ENCODE measurements at regions not wholly inside any gene's neighbourhood (a gene's known extent, or its start where the extent isn't known, plus 50 kb on each side); places are given as distances from the start of the nearest gene placed in this dataset.

DNA sequence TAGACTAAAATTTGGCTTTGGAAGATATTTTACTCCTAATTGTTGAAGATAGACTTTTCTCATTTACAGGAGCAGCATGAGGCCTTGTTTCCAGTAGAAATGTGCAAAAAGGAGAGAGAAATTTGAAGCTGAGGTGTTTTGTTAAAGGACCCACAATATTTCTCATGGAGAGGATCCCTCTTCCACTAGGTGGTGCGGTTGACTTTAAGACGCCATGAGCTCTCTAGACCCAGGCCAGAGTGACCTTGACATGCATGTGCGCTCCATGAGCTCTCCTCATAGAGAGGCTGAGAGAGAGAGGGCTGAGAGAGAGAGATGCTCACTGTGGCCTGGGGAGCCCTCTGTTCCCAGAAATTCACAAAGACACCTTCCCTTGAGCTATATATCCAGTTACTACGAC lies 861.2 kb upstream of the EYS start:
- no peaks in the 10 kb centered on the region for H3K27me3 Mint-ChIP-seq
- no peak overlapping the region for H3K27ac Mint-ChIP-seq
- TF ChIP-seq, protein P1, sequence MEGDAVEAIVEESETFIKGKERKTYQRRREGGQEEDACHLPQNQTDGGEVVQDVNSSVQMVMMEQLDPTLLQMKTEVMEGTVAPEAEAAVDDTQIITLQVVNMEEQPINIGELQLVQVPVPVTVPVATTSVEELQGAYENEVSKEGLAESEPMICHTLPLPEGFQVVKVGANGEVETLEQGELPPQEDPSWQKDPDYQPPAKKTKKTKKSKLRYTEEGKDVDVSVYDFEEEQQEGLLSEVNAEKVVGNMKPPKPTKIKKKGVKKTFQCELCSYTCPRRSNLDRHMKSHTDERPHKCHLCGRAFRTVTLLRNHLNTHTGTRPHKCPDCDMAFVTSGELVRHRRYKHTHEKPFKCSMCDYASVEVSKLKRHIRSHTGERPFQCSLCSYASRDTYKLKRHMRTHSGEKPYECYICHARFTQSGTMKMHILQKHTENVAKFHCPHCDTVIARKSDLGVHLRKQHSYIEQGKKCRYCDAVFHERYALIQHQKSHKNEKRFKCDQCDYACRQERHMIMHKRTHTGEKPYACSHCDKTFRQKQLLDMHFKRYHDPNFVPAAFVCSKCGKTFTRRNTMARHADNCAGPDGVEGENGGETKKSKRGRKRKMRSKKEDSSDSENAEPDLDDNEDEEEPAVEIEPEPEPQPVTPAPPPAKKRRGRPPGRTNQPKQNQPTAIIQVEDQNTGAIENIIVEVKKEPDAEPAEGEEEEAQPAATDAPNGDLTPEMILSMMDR (conservative IDR thresholded peaks at IDR 0.05), result no peak
- no peak for DNase-seq (ENCODE audit: extremely low spot score, unreplicated experiment)
- H3K9me3 Mint-ChIP-seq, result no peaks in the 10 kb centered on the region
- H3K4me1 Mint-ChIP-seq (ENCODE audit: unreplicated experiment), result no peaks in the 10 kb centered on the region
- no peak overlapping the region for H3K4me3 Mint-ChIP-seq
- H3K36me3 Mint-ChIP-seq, result no peaks in the 10 kb centered on the region

DNA sequence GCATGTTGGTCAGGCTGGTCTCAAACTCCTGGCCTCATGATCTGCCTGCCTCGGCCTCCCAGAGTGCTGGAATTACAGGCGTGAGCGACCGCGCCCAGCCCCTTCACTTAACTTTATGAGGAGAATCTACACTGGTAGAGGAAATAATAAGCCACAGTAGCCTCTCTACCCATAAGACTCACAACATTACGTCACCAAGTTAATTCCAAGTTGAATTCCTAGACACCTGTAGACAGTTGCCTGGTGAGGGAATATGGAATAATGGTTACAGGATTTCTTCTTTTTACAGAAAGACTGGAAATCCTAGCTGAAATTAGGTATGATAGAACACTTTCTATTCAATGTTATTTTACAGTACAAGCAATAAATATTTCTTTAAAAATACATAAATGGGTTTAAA lies 854.5 kb upstream of the EYS start:
- no peak for DNase-seq (ENCODE audit: extremely low spot score, unreplicated experiment)
- H3K27me3 Mint-ChIP-seq, result no peaks in the 10 kb centered on the region
- TF ChIP-seq, protein P1 (conservative IDR thresholded peaks at IDR 0.05), result no peak
- no peaks in the 10 kb centered on the region for H3K4me1 Mint-ChIP-seq (ENCODE audit: unreplicated experiment)
- no peaks in the 10 kb centered on the region for H3K36me3 Mint-ChIP-seq
- H3K27ac Mint-ChIP-seq, result no peak overlapping the region
- H3K9me3 Mint-ChIP-seq, result no peaks in the 10 kb centered on the region
- no peak overlapping the region for H3K4me3 Mint-ChIP-seq

DNA sequence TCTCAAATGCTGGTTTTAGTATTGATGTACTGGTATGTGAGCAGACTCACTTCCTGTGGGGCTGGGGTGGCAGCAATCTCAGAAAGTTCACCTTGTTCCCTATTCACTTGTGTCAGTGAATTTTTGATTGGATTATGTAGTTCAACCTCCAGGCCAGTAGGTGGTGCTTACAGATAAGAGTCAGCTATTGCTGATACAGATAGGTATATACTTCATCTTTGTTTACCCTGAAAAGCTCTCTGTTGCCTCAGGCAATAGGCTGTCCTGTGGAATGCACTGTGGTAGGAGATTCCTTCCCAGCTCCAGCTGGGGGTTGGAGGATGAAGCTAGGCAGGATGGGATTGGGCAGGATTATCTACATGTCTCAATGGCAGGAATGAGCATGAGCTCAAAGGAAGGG lies 851.2 kb upstream of the EYS start:
- H3K4me3 Mint-ChIP-seq, result no peak overlapping the region
- no peaks in the 10 kb centered on the region for H3K27me3 Mint-ChIP-seq
- H3K36me3 Mint-ChIP-seq, result no peaks in the 10 kb centered on the region
- no peak overlapping the region for H3K27ac Mint-ChIP-seq
- TF ChIP-seq, protein P1 (conservative IDR thresholded peaks at IDR 0.05), result peak; percentile 51
- no peak for DNase-seq (ENCODE audit: extremely low spot score, unreplicated experiment)
- peaks cover 5% of the 10 kb centered on the region for H3K9me3 Mint-ChIP-seq
- no peaks in the 10 kb centered on the region for H3K4me1 Mint-ChIP-seq (ENCODE audit: unreplicated experiment)

DNA sequence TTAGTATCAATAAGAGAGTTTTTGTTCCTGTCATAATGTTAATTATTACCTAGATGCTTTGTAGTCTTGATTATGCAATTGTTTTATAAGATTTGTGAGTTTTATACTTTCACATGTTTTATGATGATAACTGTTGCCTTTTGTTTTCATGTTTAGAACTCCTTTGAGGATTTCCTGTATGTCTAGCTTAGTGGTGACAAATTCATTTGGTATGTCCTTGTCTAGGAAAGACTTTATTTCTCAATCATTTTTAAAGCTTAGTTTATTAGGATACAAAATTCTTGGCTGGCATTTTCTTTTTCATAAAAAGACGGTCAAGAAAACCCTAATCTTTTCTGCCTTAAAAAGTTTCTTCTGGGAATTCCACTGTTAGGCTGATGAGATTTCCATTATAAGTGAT lies 849.9 kb upstream of the EYS start:
- DNase-seq (ENCODE audit: extremely low spot score, unreplicated experiment), result no peak
- TF ChIP-seq, protein P1 (conservative IDR thresholded peaks at IDR 0.05), result no peak
- Mint-ChIP-seq H3K27me3 (no peaks in the 10 kb centered on the region), H3K4me1 (ENCODE audit: unreplicated experiment) (no peaks in the 10 kb centered on the region), H3K36me3 (no peaks in the 10 kb centered on the region), H3K4me3 (no peak overlapping the region), H3K27ac (no peak overlapping the region), H3K9me3 (peaks cover 5% of the 10 kb centered on the region)

DNA sequence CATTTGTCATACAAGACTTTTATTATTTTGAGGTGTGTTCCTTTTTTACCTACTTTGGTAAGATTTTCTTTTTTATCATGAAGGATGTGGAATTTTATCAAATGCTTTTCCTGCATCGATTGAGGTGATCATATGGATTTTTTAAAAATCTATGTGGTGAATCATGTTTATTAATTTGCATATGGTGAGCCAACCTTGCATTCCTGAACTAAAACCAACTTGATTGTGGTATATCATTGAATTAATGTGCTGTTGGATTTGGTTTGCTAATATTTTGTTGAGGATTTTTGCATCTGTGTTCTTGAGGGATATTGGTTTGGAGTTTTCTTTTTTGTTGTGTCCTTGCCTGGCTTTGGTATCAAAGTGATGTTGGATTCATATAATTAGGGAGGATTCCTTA lies 848.1 kb upstream of the EYS start:
- no peaks in the 10 kb centered on the region for H3K27me3 Mint-ChIP-seq
- no peak overlapping the region for H3K27ac Mint-ChIP-seq
- TF ChIP-seq, protein P1 (conservative IDR thresholded peaks at IDR 0.05), result no peak
- no peak overlapping the region for H3K4me3 Mint-ChIP-seq
- H3K9me3 Mint-ChIP-seq, result peaks cover 5% of the 10 kb centered on the region
- no peaks in the 10 kb centered on the region for H3K36me3 Mint-ChIP-seq
- H3K4me1 Mint-ChIP-seq (ENCODE audit: unreplicated experiment), result no peaks in the 10 kb centered on the region
- DNase-seq (ENCODE audit: extremely low spot score, unreplicated experiment), result no peak

DNA sequence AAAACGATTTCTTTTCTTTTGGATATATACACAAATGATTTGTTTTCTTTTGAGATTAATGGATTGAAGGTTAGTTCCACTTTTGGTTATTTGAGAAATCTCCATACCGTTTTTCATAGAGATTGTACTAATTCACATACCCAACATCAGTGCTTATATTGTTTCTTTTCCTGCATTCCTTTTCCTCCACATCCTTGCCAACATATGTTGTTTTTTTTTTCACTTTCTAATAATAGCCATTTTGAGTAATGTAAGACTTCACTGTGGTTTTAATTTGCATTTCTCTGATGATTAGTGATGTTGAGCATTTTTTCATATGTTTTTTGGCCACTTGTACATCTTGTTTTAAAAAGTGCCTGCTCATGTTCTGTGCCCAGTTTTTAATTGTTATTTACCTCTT lies 846.4 kb upstream of the EYS start:
- no peak for DNase-seq (ENCODE audit: extremely low spot score, unreplicated experiment)
- TF ChIP-seq, protein P1 (conservative IDR thresholded peaks at IDR 0.05), result no peak
- H3K4me3 Mint-ChIP-seq, result no peak overlapping the region
- no peak overlapping the region for H3K27ac Mint-ChIP-seq
- H3K4me1 Mint-ChIP-seq (ENCODE audit: unreplicated experiment), result no peaks in the 10 kb centered on the region
- no peaks in the 10 kb centered on the region for H3K27me3 Mint-ChIP-seq
- no peaks in the 10 kb centered on the region for H3K36me3 Mint-ChIP-seq
- peaks cover 5% of the 10 kb centered on the region for H3K9me3 Mint-ChIP-seq
